ENCODE measurements at regions not wholly inside any gene's neighbourhood (a gene's known extent, or its start where the extent isn't known, plus 50 kb on each side); places are given as distances from the start of the nearest gene placed in this dataset.

DNA sequence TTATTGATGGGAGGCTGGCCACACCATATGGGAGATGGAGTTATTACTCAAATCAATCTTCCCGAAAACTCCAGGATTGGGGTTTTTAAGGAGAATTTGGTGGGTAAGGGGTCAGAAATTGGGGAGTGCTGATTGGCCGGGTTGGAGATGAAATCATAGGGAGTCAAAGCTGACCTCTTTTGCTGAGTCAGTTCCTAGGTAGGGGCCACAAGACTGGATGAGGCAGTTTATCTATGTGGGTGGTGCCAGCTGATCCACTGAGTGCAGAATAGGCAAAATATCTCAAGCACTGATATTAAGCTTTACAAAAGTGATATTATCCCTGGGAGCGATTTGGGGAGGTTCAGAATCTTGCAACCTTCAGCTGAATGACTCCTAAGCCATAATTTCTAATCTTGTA, 75.7 kb upstream of the CLINT1 start:
- Mint-ChIP-seq H3K36me3 (ENCODE audit: unreplicated experiment) (no peaks in the 10 kb centered on the region), H3K27me3 (ENCODE audit: unreplicated experiment) (no peaks in the 10 kb centered on the region), H3K4me1 (ENCODE audit: unreplicated experiment) (no peaks in the 10 kb centered on the region), H3K9me3 (ENCODE audit: unreplicated experiment) (peaks cover 6% of the 10 kb centered on the region), H3K27ac (ENCODE audit: unreplicated experiment) (no peak overlapping the region), H3K4me3 (ENCODE audit: unreplicated experiment) (no peak overlapping the region)
- DNase-seq (ENCODE audit: extremely low spot score, unreplicated experiment): no peak
- TF ChIP-seq, protein P1, sequence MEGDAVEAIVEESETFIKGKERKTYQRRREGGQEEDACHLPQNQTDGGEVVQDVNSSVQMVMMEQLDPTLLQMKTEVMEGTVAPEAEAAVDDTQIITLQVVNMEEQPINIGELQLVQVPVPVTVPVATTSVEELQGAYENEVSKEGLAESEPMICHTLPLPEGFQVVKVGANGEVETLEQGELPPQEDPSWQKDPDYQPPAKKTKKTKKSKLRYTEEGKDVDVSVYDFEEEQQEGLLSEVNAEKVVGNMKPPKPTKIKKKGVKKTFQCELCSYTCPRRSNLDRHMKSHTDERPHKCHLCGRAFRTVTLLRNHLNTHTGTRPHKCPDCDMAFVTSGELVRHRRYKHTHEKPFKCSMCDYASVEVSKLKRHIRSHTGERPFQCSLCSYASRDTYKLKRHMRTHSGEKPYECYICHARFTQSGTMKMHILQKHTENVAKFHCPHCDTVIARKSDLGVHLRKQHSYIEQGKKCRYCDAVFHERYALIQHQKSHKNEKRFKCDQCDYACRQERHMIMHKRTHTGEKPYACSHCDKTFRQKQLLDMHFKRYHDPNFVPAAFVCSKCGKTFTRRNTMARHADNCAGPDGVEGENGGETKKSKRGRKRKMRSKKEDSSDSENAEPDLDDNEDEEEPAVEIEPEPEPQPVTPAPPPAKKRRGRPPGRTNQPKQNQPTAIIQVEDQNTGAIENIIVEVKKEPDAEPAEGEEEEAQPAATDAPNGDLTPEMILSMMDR (IDR thresholded peaks at IDR 0.05): no peak

DNA sequence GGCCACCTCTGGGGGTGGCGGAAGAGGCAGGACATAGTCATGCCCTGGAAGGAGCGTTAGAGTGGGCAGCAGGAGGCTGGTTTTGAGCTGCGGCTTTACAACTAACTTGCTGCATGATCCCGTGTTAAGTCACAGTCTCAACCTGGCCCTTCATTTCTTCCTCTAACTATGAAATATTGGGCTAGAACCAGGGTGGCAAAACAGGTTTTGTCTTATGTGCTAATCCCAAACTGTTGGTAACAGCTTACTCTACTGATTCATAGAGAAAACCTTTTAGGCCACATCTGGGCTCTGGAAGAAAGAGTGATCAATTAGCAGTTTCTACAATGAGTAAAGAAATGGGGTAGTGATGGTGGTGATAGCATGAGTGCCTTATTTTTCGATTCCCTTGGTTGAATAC, 74.1 kb upstream of the CLINT1 start:
- H3K4me3 Mint-ChIP-seq (ENCODE audit: unreplicated experiment): no peak overlapping the region
- no peaks in the 10 kb centered on the region for H3K36me3 Mint-ChIP-seq (ENCODE audit: unreplicated experiment)
- DNase-seq (ENCODE audit: extremely low spot score, unreplicated experiment): no peak
- H3K9me3 Mint-ChIP-seq (ENCODE audit: unreplicated experiment): peaks cover 6% of the 10 kb centered on the region
- TF ChIP-seq, protein P1 (IDR thresholded peaks at IDR 0.05): no peak
- no peak overlapping the region for H3K27ac Mint-ChIP-seq (ENCODE audit: unreplicated experiment)
- no peaks in the 10 kb centered on the region for H3K27me3 Mint-ChIP-seq (ENCODE audit: unreplicated experiment)
- no peaks in the 10 kb centered on the region for H3K4me1 Mint-ChIP-seq (ENCODE audit: unreplicated experiment)

DNA sequence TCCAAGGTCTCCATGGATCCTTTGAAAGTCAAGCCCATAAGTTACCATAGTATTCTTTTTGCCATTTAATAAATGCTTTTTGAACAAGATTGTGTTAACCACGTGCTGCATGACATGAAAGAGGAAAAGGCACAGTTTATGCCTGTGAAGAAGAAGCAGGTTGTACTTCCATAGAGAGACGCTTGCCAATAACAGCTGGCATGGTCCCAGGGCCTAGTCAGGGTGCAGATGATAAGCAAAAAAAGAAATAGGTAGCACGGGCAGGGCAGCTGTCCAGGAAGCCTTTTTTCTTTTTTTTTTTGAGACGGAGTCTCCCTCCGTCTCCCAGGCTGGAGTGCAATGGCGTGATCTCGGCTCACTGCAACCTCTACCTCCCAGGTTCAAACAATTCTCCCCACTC, 71.8 kb upstream of the CLINT1 start:
- TF ChIP-seq, protein P1 (IDR thresholded peaks at IDR 0.05): no peak
- H3K27ac Mint-ChIP-seq (ENCODE audit: unreplicated experiment): no peak overlapping the region
- H3K36me3 Mint-ChIP-seq (ENCODE audit: unreplicated experiment): no peaks in the 10 kb centered on the region
- H3K27me3 Mint-ChIP-seq (ENCODE audit: unreplicated experiment): no peaks in the 10 kb centered on the region
- no peak overlapping the region for H3K4me3 Mint-ChIP-seq (ENCODE audit: unreplicated experiment)
- H3K4me1 Mint-ChIP-seq (ENCODE audit: unreplicated experiment): peaks cover 7% of the 10 kb centered on the region
- DNase-seq (ENCODE audit: extremely low spot score, unreplicated experiment): no peak
- H3K9me3 Mint-ChIP-seq (ENCODE audit: unreplicated experiment): peaks cover 6% of the 10 kb centered on the region

DNA sequence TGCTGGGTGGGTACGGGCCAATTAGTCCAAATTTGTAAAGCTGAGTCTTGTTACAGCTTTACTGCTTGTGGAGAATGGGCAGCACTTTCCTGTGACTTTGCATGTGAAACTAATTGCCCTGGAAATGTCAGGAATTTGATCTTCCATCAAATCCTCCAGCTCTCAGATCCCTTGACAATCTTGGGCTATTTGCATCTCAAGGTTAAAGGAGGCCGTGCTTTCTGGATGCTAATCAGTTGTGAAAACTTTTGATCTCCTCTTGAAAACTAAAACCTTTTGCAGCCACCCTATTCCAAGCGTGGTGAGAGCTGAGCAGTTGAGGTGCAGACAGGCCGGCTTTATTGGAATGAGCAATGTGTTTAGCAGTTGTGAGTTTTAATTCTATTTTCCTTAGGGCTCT, 68.0 kb upstream of the CLINT1 start:
- no peak overlapping the region for H3K27ac Mint-ChIP-seq (ENCODE audit: unreplicated experiment)
- no peaks in the 10 kb centered on the region for H3K9me3 Mint-ChIP-seq (ENCODE audit: unreplicated experiment)
- H3K4me1 Mint-ChIP-seq (ENCODE audit: unreplicated experiment): peaks cover 7% of the 10 kb centered on the region

DNA sequence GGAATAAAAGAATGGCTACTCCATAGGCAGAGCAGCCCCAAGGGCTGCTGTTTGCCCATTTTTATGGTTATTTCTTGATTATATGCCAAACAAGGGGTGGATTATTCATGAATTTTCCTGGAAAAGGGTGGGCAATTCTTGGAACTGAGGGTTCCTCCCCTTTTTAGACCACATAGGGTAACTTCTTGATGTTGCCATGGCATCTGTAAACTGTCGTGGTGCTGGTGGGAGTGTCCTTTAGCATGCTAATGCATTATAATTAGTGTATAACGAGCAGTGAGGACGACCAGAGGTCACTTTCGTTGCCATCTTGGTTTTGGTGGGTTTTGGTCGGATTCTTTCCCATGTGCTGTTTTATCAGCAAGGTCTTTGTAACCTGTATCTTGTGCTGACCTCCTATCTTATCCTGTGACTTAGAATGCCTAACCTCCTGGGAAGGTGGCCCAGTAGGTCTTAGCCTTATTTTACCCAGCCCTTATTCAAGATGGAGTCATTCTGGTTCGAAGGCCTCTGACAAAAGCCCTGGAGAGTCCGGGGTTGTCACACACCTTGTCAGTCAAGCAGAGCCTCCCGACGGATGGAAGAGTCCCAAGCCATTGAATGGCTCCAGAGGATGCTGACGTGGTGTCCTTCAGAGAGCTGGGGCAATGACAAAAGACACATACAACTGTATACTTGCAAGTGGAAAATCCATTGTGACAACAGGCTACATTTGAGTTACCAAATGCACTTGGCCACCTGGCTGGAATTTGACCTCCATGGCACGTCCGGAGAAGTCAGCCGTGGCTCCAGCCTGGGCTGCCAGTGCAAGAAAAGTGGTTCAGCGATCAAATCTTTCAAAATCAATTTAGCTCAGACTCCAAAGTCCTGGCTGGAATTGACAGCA, 67.1 kb upstream of the CLINT1 start:
- Mint-ChIP-seq H3K9me3 (ENCODE audit: unreplicated experiment) (no peaks in the 10 kb centered on the region), H3K4me1 (ENCODE audit: unreplicated experiment) (peaks cover 7% of the 10 kb centered on the region), H3K4me3 (ENCODE audit: unreplicated experiment) (no peak overlapping the region), H3K27me3 (ENCODE audit: unreplicated experiment) (no peaks in the 10 kb centered on the region), H3K36me3 (ENCODE audit: unreplicated experiment) (no peaks in the 10 kb centered on the region), H3K27ac (ENCODE audit: unreplicated experiment) (no peak overlapping the region)
- DNase-seq (ENCODE audit: extremely low spot score, unreplicated experiment): no peak
- TF ChIP-seq, protein P1 (IDR thresholded peaks at IDR 0.05): no peak

More for the DNA sequence above, 68.0 kb upstream of the CLINT1 start:
- no peak for DNase-seq (ENCODE audit: extremely low spot score, unreplicated experiment)
- no peaks in the 10 kb centered on the region for H3K36me3 Mint-ChIP-seq (ENCODE audit: unreplicated experiment)
- TF ChIP-seq, protein P1 (IDR thresholded peaks at IDR 0.05): no peak
- H3K27me3 Mint-ChIP-seq (ENCODE audit: unreplicated experiment): no peaks in the 10 kb centered on the region
- no peak overlapping the region for H3K4me3 Mint-ChIP-seq (ENCODE audit: unreplicated experiment)
